PC-3 (cell line): ENCODE measurements at regions not wholly inside any gene's neighbourhood (a gene's known extent, or its start where the extent isn't known, plus 50 kb on each side); places are given as distances from the start of the nearest gene placed in this dataset.

Experiments
- CTCF ChIP-seq: fragments of 300-600 bp; sonication (generic); conservative IDR thresholded peaks from 2 replicates; pipeline ENCODE4 v1.5.1; 2017; ENCODE audit warnings: antibody characterized with exemption, low read depth, mild to moderate bottlenecking, low read length
- EZH2 ChIP-seq: fragments of 300-600 bp; sonication (generic); IDR thresholded peaks from one replicate; pipeline ENCODE4 v1.6.1; 2017; ENCODE audit warnings: antibody characterized with exemption, mild to moderate bottlenecking, low read length; ENCODE audit not compliant: unreplicated experiment

- TF ChIP-seq CTCF = no peak
- no peak for TF ChIP-seq EZH2
Observed at GRCh38 chr11:127451861-127452260, 451.3 kb upstream of the KIRREL3 start.
